Thymus (tissue), 11 donors: ENCODE measurements at regions not wholly inside any gene's neighbourhood (a gene's known extent, or its start where the extent isn't known, plus 50 kb on each side); places are given as distances from the start of the nearest gene placed in this dataset.
"Not testable (repeated sequence)": the region's sequence is repeated elsewhere in the genome, so short reads cannot be mapped to it uniquely, and the experiment has no call there.

Experiments used
- DNase-seq, 9 donors: peaks; one replicate each; pipeline ENCODE4 v3.0.0-alpha.2; 2013; ENCODE audit warnings: low spot score in 9 of 9, low read depth in 6 of 9, missing footprints in 1 of 9
- H3K27ac ChIP-seq, 2 donors: one replicate each; pipeline ENCODE4 v1.5.1; 2013; ENCODE audit warnings: control low read depth in 1 of 2, low read depth in 1 of 2, low read length in 1 of 2, mild to moderate bottlenecking in 1 of 2, moderate library complexity in 1 of 2
- H3K27me3 ChIP-seq, 2 donors: one replicate each; pipeline ENCODE4 v1.5.1; 2013; ENCODE audit warnings: low read length in 1 of 2; ENCODE audit not compliant: control insufficient read depth in 2 of 2, insufficient read depth in 1 of 2
- H3K36me3 ChIP-seq, 2 donors: one replicate each; pipeline ENCODE4 v1.5.1; 2013; ENCODE audit warnings: low read length in 1 of 2, mild to moderate bottlenecking in 1 of 2, moderate library complexity in 1 of 2; ENCODE audit not compliant: control insufficient read depth in 2 of 2, insufficient read depth in 2 of 2
- H3K4me1 ChIP-seq, 2 donors: one replicate each; pipeline ENCODE4 v1.5.1; 2013; ENCODE audit warnings: low read length in 2 of 2; ENCODE audit not compliant: control insufficient read depth in 2 of 2, insufficient read depth in 2 of 2
- H3K4me3 ChIP-seq, 2 donors: one replicate each; pipeline ENCODE4 v1.5.1; 2013; ENCODE audit warnings: low read length in 2 of 2, control low read depth in 1 of 2, mild to moderate bottlenecking in 1 of 2
- H3K9me3 ChIP-seq, 2 donors: one replicate each; pipeline ENCODE4 v1.5.1; 2013; ENCODE audit warnings: low read length in 1 of 2, mild to moderate bottlenecking in 1 of 2; ENCODE audit not compliant: control insufficient read depth in 2 of 2, insufficient read depth in 1 of 2
- WGBS: extraction: QIAGEN DNeasy Blood & Tissue Kit; methylation state at CpG from one replicate; pipeline ENCODE4 v1.1.7; 2013; 5-methylcytosine and 5-hydroxymethylcytosine counted together
- donor health status: healthy.

DNA sequence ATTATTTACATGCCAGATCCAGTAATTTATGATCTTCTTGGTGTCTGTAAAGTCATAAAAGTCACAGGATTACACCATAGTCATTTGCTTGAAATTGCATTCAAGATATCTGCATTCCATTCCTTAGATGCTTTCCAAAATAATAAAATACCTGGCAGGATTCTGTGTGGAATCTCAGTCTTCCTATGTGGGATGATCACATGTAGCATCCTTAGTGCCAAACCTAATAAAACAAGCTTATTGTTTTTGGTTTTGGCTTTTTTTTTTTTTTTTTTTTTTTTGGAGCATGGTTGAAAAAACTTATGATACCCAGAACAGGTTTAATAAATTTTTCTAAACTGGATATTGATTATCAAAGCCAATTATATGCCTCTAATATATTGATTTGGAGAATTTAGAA, 74.2 kb upstream of the PLGLB1 start:
- DNase-seq, H3K27ac ChIP-seq, H3K4me1 ChIP-seq, H3K27me3 ChIP-seq, H3K36me3 ChIP-seq, H3K4me3 ChIP-seq, H3K9me3 ChIP-seq: not testable (repeated sequence)

DNA sequence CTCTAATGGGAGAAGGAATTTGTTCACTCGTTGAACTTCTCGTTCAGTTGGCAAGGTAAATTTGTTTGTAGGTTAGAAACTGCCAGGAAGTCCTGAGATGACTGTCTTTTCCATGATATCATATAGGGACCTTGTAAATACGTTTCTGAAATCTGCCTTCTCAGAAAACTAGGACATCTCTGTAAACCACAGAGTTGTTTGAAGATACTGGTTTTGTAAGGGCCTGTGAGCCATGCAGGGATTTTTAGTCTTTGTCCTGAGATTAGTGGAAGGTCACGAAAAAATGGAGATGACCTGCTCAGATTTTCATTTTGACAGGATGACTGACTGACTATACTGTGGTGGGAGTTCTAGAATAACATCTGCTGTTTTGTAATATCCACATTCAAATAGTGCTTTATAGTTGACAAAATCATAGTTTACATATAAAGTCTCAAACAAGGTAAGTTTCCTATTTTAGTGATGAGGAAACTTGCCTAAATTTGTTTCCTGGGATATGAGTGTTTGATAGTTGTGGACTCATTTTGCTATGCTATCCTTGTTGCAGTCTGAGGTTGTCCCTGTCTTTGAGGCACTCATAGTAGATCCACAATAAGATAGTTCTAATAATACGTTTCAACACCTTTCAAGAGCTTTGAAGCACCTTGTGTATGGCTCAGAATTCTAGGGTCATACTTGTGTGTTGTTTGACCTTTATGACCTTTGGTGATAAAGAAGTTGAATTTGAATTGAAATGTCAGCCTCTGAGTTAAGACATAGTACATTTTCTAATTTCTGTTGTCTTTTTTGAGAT, 107.3 kb upstream of the PLGLB1 start:
- H3K27ac ChIP-seq, H3K27me3 ChIP-seq, H3K4me1 ChIP-seq, H3K9me3 ChIP-seq, H3K36me3 ChIP-seq, DNase-seq, H3K4me3 ChIP-seq: not testable (repeated sequence)
- WGBS, result 71% methylated on average over 3 of the region's 5 CpGs

DNA sequence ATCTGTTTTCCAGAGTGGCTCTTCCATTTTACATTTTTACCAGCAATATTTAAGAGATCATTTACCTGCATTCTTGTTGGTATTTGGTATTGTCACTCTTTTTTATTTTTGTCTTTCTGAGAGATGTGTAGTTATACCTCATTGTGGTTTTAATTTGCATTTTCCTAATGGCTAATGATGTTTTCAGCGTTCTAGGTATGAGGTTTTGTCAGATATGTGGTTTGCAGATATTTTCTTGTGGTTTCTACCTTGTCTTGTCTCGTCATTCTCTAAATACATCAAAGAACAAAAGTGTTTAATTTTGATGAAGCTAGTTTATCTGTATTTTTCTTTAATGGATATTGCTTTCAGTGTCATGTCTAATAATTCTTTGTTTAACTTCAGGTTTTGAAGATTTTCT, 110.9 kb upstream of the PLGLB1 start:
- DNase-seq, H3K36me3 ChIP-seq, H3K9me3 ChIP-seq, H3K27ac ChIP-seq, H3K4me3 ChIP-seq, H3K27me3 ChIP-seq, H3K4me1 ChIP-seq: not testable (repeated sequence)
- 70% methylated on average over 1 of the region's 2 CpGs for WGBS

GRCh38 chr2:87151835-87152493, 130.3 kb upstream of the PLGLB1 start:
- H3K4me3 ChIP-seq, H3K4me1 ChIP-seq, H3K27me3 ChIP-seq, H3K27ac ChIP-seq, H3K9me3 ChIP-seq, DNase-seq, H3K36me3 ChIP-seq: not testable (repeated sequence)
- no CpG with 5 or more reads among the region's 7 CpGs for WGBS

GRCh38 chr2:87174454-87174853, 152.8 kb upstream of the PLGLB1 start:
- not testable (repeated sequence) for H3K9me3 ChIP-seq, H3K36me3 ChIP-seq, H3K4me3 ChIP-seq, H3K27me3 ChIP-seq, H3K4me1 ChIP-seq, DNase-seq, H3K27ac ChIP-seq
- 100% methylated on average over 2 of the region's 2 CpGs for WGBS

DNA sequence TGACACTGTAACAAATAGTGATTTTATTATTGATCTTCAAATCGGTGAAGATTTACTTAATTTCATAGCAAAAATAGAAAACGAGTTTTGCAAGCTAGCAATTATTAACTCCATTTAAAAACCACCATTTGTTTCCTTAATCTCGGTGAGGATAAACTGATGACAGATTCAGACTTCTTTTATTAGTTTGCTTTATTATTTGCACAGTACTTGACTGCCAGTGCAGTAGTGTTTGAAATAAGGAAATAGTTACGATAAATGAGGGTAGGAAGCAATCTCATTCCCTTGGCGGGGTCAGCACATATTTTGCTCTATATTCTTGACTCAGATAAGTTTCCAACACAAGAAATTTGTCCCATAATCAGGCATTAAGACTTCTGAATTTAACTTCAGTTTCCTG, 161.7 kb upstream of the PLGLB1 start:
- not testable (repeated sequence) for H3K36me3 ChIP-seq, H3K9me3 ChIP-seq, H3K27ac ChIP-seq, H3K4me3 ChIP-seq, DNase-seq, H3K4me1 ChIP-seq, H3K27me3 ChIP-seq
- WGBS, result no CpG with 5 or more reads among the region's 5 CpGs

GRCh38 chr2:87184260-87184659, 162.6 kb upstream of the PLGLB1 start:
- not testable (repeated sequence) for H3K4me1 ChIP-seq, H3K36me3 ChIP-seq, H3K27me3 ChIP-seq, DNase-seq, H3K9me3 ChIP-seq, H3K4me3 ChIP-seq, H3K27ac ChIP-seq
- 100% methylated on average over 2 of the region's 3 CpGs for WGBS

DNA sequence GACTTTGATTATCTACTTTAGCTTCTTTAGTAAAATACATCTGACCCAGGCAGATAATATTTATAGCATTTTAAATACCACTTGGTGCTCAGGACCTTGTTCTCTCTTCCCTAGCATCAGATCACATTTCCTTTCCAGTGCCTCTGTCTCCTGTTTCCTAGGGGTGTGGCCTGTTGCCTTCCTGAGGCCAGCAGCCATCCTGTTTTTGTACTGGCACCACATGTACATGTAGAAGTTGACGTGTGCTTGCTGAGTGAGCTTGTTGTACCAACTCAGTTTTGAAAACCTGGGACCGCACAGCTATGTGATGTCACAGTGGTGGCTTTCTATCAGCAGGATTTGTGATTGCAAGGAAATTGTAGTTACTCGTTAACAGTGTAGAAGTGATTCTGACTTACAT, 167.6 kb upstream of the PLGLB1 start:
- not testable (repeated sequence) for H3K4me1 ChIP-seq, H3K27ac ChIP-seq, H3K9me3 ChIP-seq, H3K4me3 ChIP-seq, DNase-seq, H3K27me3 ChIP-seq, H3K36me3 ChIP-seq
- 100% methylated on average over 1 of the region's 3 CpGs for WGBS

- not testable (repeated sequence) for H3K4me1 ChIP-seq, H3K27ac ChIP-seq, H3K4me3 ChIP-seq, H3K36me3 ChIP-seq, H3K27me3 ChIP-seq, H3K9me3 ChIP-seq, DNase-seq
- WGBS, result 78% methylated on average over 2 of the region's 7 CpGs
Observed at GRCh38 chr2:87193336-87193735, 171.7 kb upstream of the PLGLB1 start.
